ENCODE measurements at regions not wholly inside any gene's neighbourhood (a gene's known extent, or its start where the extent isn't known, plus 50 kb on each side); places are given as distances from the start of the nearest gene placed in this dataset.

- TF ChIP-seq CTCF (IDR thresholded peaks at IDR 0.05; ENCODE audit: low read depth, low read length, poor library complexity, severe bottlenecking), result no peak
- no peak for TF ChIP-seq EZH2phosphoT487 (IDR thresholded peaks at IDR 0.05; ENCODE audit: borderline replicate concordance, low read length)
Measured at GRCh38 chr1:8239306-8240023, 78.4 kb upstream of the SLC45A1 start.
